ENCODE measurements at regions not wholly inside any gene's neighbourhood (a gene's known extent, or its start where the extent isn't known, plus 50 kb on each side); places are given as distances from the start of the nearest gene placed in this dataset.

DNA sequence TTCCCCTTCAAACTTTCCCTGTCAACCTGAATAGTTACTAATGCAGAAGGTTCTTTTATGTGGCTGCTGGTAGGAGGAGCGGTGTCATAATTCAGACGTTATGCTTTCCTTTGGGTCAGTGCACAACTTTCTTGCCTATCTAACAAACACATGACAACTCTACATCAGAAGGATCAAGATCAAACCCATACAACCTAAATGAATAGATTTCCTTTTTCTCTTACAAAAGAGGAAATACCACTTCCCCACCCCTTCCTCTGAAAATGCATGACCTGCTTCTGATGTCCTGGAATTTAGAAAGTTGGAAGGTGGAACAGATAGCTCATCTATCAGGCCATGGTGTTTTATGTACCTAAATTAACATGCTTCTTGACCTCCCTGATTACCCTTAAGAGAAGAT lies 75.7 kb upstream of the ADGRL4 start:
- no peak for DNase-seq
- H3K4me1 Mint-ChIP-seq = no peaks in the 10 kb centered on the region
- no peak overlapping the region for H3K27ac Mint-ChIP-seq
- ChIA-PET POLR2A (no interaction called here), CTCF (no interaction called here)
- no peaks in the 10 kb centered on the region for H3K36me3 Mint-ChIP-seq (ENCODE audit: low read depth)
- no peaks in the 10 kb centered on the region for H3K9me3 Mint-ChIP-seq
- no peaks in the 10 kb centered on the region for H3K27me3 Mint-ChIP-seq
- no peak overlapping the region for H3K4me3 Mint-ChIP-seq

DNA sequence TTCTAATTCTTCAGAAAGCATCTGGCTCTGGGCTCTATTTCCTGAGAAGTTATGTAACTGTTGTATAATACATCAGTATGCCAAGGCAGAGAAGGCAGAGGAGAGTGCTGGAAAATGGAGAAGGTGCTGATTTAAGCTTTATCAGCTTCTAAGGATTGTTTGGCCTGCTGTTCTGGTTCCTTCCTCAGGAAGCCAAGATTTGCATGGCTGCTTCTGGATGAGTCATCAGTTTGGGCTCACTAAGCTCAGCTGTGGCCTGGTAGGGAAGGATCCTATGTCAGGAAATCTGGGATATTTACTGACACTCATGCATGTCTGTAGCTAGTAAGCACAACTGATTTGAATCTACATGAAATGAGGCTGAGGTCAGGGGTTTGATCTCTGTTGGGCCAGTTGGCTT lies 73.2 kb upstream of the ADGRL4 start:
- CTCF ChIA-PET = no interaction called here
- Mint-ChIP-seq H3K27ac (no peak overlapping the region), H3K27me3 (no peaks in the 10 kb centered on the region), H3K36me3 (ENCODE audit: low read depth) (no peaks in the 10 kb centered on the region), H3K9me3 (no peaks in the 10 kb centered on the region), H3K4me3 (no peak overlapping the region), H3K4me1 (no peaks in the 10 kb centered on the region)
- DNase-seq = no peak
- POLR2A ChIA-PET = no interaction called here

DNA sequence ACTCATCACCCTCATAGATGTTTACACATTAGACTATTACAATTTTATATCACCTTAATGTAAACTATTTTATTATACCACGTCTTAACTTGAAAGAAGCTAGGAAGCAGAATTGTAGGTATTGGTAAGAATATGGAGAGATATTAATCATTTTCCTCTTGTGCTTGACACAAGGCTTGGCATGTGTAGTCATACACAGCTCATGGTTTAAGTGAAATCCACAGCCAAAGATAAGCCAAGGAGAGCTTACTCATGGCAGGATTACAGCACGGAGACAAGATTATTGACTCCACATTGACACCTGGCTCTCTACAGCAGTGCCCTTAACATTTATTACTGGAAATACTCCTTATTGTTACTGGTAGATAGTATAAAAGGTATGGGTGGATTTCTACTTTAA lies 68.4 kb upstream of the ADGRL4 start:
- POLR2A ChIA-PET = no interaction called here
- Mint-ChIP-seq H3K4me3 (no peak overlapping the region), H3K4me1 (no peaks in the 10 kb centered on the region), H3K9me3 (no peaks in the 10 kb centered on the region), H3K27me3 (no peaks in the 10 kb centered on the region), H3K27ac (no peak overlapping the region), H3K36me3 (ENCODE audit: low read depth) (no peaks in the 10 kb centered on the region)
- DNase-seq = no peak
- CTCF ChIA-PET = no interaction called here

DNA sequence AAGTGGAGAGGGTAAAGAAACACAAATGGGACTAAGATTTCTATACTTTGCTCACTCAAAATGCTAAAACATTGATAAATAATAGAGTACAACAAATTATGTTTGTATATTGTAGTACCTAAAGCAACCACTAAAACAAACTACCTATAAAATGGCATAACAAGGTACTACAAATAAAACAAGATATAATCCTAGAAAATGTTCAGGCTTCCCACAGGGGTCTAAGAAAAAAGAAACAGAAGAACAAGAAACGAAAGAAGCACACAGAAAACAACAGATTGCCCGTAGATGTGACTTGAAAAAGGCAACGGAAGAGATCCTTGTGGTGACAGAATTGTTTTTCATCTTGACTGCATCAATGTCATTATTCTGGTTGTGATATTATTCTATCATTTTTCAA lies 63.3 kb upstream of the ADGRL4 start:
- CTCF ChIA-PET = no interaction called here
- H3K4me1 Mint-ChIP-seq = no peaks in the 10 kb centered on the region
- H3K36me3 Mint-ChIP-seq (ENCODE audit: low read depth) = no peaks in the 10 kb centered on the region

DNA sequence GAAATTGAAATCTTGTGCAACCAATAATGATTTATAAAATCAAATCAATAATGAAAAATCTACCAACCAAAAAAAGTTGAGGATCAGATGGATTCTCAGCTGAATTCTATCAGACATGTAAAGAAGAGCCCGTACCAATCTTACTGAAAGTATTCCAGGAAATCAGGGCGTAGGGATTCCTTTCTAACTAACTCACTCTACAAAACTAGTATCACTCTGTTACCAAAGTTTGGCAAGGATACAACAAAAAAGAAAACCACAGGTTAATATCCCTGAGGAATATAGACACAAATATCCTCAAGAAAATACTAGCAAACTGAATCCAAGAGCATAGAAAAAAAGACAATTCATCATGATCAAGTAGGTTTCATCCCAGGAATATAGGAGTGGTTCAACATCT lies 52.8 kb upstream of the ADGRL4 start:
- POLR2A ChIA-PET = no interaction called here
- Mint-ChIP-seq H3K36me3 (ENCODE audit: low read depth) (no peaks in the 10 kb centered on the region), H3K9me3 (peaks cover 6% of the 10 kb centered on the region), H3K27ac (no peak overlapping the region), H3K4me3 (no peak overlapping the region), H3K4me1 (no peaks in the 10 kb centered on the region), H3K27me3 (no peaks in the 10 kb centered on the region)
- DNase-seq = no peak
- CTCF ChIA-PET = no interaction called here

More for the DNA sequence above, 63.3 kb upstream of the ADGRL4 start:
- no peaks in the 10 kb centered on the region for H3K9me3 Mint-ChIP-seq
- no peaks in the 10 kb centered on the region for H3K27me3 Mint-ChIP-seq
- no peak overlapping the region for H3K4me3 Mint-ChIP-seq
- no peak for DNase-seq
- no peak overlapping the region for H3K27ac Mint-ChIP-seq
- POLR2A ChIA-PET = no interaction called here
